SU-DHL-6 (cell line): ENCODE measurements at regions not wholly inside any gene's neighbourhood (a gene's known extent, or its start where the extent isn't known, plus 50 kb on each side); places are given as distances from the start of the nearest gene placed in this dataset.

ENCODE experiments used
- EZH2phosphoT487 ChIP-seq: fragments of 200-600 bp; sonication (generic), shearing (Covaris generic); conservative IDR thresholded peaks from 2 replicates; pipeline ENCODE4 v1.6.1; 2018; ENCODE audit warnings: mild to moderate bottlenecking, antibody characterized with exemption, low read length, moderate library complexity, mixed read lengths
- TF ChIP-seq, protein P1 (sequence below): fragments of 200-600 bp; sonication (generic); IDR thresholded peaks from one replicate; pipeline ENCODE4 v1.5.1; 2017; ENCODE audit warnings: antibody characterized with exemption, mild to moderate bottlenecking, low read length, moderate library complexity; ENCODE audit not compliant: insufficient read depth, poor library complexity, severe bottlenecking

DNA sequence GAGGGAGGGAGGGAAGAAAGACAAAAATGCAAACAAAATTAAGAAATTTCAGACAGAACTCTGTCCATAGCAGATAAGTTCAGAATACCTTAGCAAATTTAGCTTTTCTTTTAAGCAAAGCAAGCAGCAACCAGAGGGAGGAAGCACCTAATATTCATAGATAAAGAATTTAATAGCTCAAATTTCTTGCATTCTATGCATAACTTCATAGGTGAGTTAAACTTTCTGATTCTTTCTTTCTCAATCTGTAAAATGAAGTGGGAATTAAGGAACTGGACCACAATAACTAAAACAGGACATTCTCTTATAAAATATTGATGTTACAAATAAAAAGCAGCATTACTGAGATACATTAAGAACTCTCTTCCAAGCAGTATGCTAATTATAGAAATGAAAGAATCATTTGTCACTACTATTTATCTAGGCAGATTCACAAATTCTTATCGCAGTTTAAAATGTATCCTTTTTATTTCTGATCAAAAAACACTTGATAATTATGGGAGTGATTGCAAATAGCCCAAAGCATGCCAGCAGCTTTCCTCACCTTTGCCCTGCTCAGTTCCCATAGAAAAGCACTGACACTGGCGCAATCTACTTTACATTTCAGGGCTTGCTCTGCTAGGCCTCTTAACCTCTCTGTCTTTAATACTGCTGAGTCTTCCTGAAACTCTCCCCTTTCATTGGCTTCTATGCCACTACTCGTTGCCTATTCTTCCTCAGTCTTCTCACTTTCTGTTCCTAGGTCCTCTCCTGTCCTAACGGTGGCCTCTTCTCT lies 341.8 kb downstream of the PIK3R1 start:
- TF ChIP-seq, protein P1, sequence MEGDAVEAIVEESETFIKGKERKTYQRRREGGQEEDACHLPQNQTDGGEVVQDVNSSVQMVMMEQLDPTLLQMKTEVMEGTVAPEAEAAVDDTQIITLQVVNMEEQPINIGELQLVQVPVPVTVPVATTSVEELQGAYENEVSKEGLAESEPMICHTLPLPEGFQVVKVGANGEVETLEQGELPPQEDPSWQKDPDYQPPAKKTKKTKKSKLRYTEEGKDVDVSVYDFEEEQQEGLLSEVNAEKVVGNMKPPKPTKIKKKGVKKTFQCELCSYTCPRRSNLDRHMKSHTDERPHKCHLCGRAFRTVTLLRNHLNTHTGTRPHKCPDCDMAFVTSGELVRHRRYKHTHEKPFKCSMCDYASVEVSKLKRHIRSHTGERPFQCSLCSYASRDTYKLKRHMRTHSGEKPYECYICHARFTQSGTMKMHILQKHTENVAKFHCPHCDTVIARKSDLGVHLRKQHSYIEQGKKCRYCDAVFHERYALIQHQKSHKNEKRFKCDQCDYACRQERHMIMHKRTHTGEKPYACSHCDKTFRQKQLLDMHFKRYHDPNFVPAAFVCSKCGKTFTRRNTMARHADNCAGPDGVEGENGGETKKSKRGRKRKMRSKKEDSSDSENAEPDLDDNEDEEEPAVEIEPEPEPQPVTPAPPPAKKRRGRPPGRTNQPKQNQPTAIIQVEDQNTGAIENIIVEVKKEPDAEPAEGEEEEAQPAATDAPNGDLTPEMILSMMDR: no peak
- TF ChIP-seq EZH2phosphoT487: no peak
